ENCODE measurements at regions not wholly inside any gene's neighbourhood (a gene's known extent, or its start where the extent isn't known, plus 50 kb on each side); places are given as distances from the start of the nearest gene placed in this dataset.

DNA sequence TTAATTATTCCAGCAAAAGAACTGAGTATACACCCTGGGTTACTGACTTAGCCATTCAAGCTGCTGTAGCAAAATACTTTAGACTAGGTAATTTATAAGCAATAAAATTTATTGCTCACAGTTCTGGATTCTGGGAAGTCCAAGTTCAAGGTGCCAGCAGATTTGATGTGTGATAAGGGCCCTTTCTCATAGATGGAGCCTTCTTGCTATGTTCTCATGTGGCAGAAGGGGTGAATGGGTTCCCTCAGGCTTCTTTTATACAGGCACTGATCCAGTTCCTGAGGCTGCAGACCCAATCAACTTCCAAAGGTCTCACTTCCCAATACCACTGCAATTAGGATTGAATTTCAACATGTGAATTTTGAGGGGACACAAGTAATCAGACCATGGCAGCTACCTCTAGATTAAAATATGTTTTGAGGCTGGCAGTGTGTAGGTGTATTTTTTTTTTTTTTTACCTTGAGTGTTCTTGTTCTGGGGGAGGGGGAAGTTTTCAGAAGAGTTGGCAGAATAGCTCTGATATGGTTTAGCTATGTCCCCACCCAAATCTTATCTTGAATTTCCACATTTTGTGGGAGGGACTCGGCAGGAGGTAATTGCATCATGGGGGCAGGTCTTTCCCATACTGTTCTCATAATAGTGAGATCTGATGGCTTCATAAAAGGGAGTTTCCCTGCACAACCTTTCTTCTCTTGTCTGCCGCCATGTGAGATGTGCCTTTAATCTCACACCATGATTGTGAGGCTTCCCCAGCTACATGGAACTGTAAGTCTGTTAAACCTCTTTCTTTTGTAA lies 178.2 kb downstream of the RASSF9 start:
- CTCF ChIA-PET: no interaction called here
- Histone ChIP-seq H3K79me2 (ENCODE audit: insufficient read depth) (no peaks in the 10 kb centered on the region), H3K27me3 (ENCODE audit: insufficient read depth) (no peaks in the 10 kb centered on the region), H3K36me3 (replicated peaks in 1 of 2; ENCODE audit: control insufficient read depth in 1 of 2, insufficient read depth in 2 of 2, low read length in 1 of 2) (no peaks in the 10 kb centered on the region), H3K4me3 (ENCODE audit: low read depth in 2 of 2, low read length in 1 of 2) (no peak overlapping the region), H3K9ac (no peak overlapping the region), H3K4me1 (ENCODE audit: control insufficient read depth in 1 of 2, insufficient read depth in 2 of 2, low read depth in 1 of 2, low read length in 1 of 2) (no peaks in the 10 kb centered on the region), H2AFZ (ENCODE audit: low read depth) (no peak overlapping the region), H3F3A (replicated peaks; ENCODE audit: insufficient read depth) (no peaks in the 10 kb centered on the region), H3K9me2 (no peaks in the 10 kb centered on the region), H3K4me2 (no peak overlapping the region), H4K20me1 (ENCODE audit: insufficient read depth) (no peaks in the 10 kb centered on the region), H3K9me3 (no peaks in the 10 kb centered on the region), H3K27ac (ENCODE audit: low read depth in 2 of 2, low read length in 1 of 2) (no peak overlapping the region)
- TF ChIP-seq MEF2A (IDR thresholded peaks at IDR 0.05; ENCODE audit: borderline replicate concordance, low read depth) (no peak), SIN3A (IDR thresholded peaks at IDR 0.05; ENCODE audit: borderline replicate concordance, low read depth, low read length) (no peak), CHD2 (IDR thresholded peaks at IDR 0.05; ENCODE audit: low read length, partially characterized antibody) (no peak)
- TF ChIP-seq, protein P1, sequence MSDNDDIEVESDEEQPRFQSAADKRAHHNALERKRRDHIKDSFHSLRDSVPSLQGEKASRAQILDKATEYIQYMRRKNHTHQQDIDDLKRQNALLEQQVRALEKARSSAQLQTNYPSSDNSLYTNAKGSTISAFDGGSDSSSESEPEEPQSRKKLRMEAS (IDR thresholded peaks at IDR 0.05; ENCODE audit: low read depth): no peak
- POLR2A ChIA-PET: no interaction called here
- DNase-seq: no peak
- WGBS (ENCODE audit: low lambda C conversion rate): 50% methylated on average over 2 of the region's 2 CpGs

DNA sequence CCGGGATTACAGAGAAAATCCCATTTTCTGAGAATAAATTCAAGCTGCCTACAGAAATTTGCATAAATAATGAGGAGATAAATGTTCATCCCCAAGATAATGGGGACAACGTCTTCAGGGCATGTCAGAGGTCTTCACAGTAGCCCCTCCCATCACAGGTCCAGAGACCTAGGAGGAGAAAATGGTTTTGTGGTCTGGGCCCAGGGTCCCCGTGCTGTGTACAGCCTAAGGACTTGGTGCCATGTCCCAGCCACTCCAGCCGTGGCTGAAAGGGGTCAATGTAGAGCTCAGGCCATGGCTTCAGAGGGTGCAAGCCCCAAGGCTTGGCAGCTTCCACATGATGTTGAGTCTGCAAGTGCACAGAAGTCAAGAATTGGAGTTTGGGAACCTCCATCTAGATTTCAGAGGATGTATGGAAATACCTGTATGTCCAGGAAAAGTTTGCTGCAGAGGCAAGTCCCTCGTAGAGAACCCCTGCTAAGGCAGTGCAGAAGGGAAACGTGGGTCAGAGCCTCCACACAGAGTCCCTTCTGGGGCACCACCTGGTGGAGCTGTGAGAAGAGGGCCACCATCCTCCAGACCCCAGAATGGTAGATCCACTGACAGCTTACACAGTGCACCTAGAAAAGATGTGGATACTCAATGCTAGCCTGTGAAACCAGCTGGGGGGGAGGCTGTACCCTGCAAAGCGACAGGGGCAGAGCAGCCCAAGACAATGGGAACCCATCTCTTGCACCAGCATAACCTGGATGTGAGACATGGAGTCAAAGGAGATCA lies 176.3 kb downstream of the RASSF9 start:
- H3K9ac ChIP-seq: no peak overlapping the region
- TF ChIP-seq SMC3 (IDR thresholded peaks at IDR 0.05; ENCODE audit: low read depth, low read length): no peak
- no peak for TF ChIP-seq JUND (IDR thresholded peaks at IDR 0.05)
- no peak for TF ChIP-seq RXRA (IDR thresholded peaks at IDR 0.05; ENCODE audit: borderline replicate concordance, low read depth)
- no peak for TF ChIP-seq NRF1 (IDR thresholded peaks at IDR 0.05; ENCODE audit: low read depth, low read length)
- no peak for TF ChIP-seq EP300 (IDR thresholded peaks at IDR 0.05; ENCODE audit: borderline replicate concordance in 1 of 2, low read depth in 1 of 2, low read length in 1 of 2)
- TF ChIP-seq, protein P2, sequence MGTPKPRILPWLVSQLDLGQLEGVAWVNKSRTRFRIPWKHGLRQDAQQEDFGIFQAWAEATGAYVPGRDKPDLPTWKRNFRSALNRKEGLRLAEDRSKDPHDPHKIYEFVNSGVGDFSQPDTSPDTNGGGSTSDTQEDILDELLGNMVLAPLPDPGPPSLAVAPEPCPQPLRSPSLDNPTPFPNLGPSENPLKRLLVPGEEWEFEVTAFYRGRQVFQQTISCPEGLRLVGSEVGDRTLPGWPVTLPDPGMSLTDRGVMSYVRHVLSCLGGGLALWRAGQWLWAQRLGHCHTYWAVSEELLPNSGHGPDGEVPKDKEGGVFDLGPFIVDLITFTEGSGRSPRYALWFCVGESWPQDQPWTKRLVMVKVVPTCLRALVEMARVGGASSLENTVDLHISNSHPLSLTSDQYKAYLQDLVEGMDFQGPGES (IDR thresholded peaks at IDR 0.05; ENCODE audit: low read depth, low read length): no peak
- TF ChIP-seq GABPA (IDR thresholded peaks at IDR 0.05; ENCODE audit: low read depth): no peak
- DNase-seq: no peak
- no peaks in the 10 kb centered on the region for H3K4me1 ChIP-seq (ENCODE audit: control insufficient read depth in 1 of 2, insufficient read depth in 2 of 2, low read depth in 1 of 2, low read length in 1 of 2)
- H3K27me3 ChIP-seq (ENCODE audit: insufficient read depth): no peaks in the 10 kb centered on the region
- H3K36me3 ChIP-seq (replicated peaks in 1 of 2; ENCODE audit: control insufficient read depth in 1 of 2, insufficient read depth in 2 of 2, low read length in 1 of 2): no peaks in the 10 kb centered on the region
- ChIA-PET CTCF (interaction anchor here (1.2 kb wide), 1 partner anchor 207 kb away, joined by 4 read pairs; no protein-coding TSS in a partner anchor), POLR2A (no interaction called here)
- no peak overlapping the region for H2AFZ ChIP-seq (ENCODE audit: low read depth)
- H3F3A ChIP-seq (replicated peaks; ENCODE audit: insufficient read depth): no peaks in the 10 kb centered on the region
- H3K79me2 ChIP-seq (ENCODE audit: insufficient read depth): no peaks in the 10 kb centered on the region
- H3K4me3 ChIP-seq (ENCODE audit: low read depth in 2 of 2, low read length in 1 of 2): no peak overlapping the region
- H3K4me2 ChIP-seq: no peak overlapping the region
- no peaks in the 10 kb centered on the region for H3K9me2 ChIP-seq
- no peaks in the 10 kb centered on the region for H4K20me1 ChIP-seq (ENCODE audit: insufficient read depth)
- H3K27ac ChIP-seq (ENCODE audit: low read depth in 2 of 2, low read length in 1 of 2): no peak overlapping the region
- no peaks in the 10 kb centered on the region; the same call in 1 of the 2 replicates for H3K9me3 ChIP-seq
- 34% methylated on average over 6 of the region's 7 CpGs for WGBS (ENCODE audit: low lambda C conversion rate)
